GM12878 (cell line): ENCODE measurements at regions not wholly inside any gene's neighbourhood (a gene's known extent, or its start where the extent isn't known, plus 50 kb on each side); places are given as distances from the start of the nearest gene placed in this dataset.

Experiments used
- ATAC-seq: fragments of 200-7000 bp; cut with Tn5 transposase; 3 replicates; pipeline ENCODE4 v1.9.1; 2020; ENCODE audit warnings: mild to moderate bottlenecking, moderate library complexity
- BruUV-seq: library from RNA; stranded (reverse); fragments of 400-500 nt; replicated peaks from 2 replicates; lab custom pipeline; 2021; lab: Mats Ljungman, UMichigan
- CTCF ChIA-PET: fragments of 300-600 bp; sonication (Branson Sonifier 250); formaldehyde crosslinking; extraction: SDS; loops from one replicate; lab custom pipeline; 2021; ENCODE audit warnings: inconsistent platforms; lab: Yijun Ruan, JAX
- POLR2A ChIA-PET: fragments of 350-600 bp; formaldehyde crosslinking; extraction: SDS; loops from one replicate; lab custom pipeline; 2021; ENCODE audit warnings: inconsistent platforms; lab: Charles Lee
- RAD21 ChIA-PET: fragments of 300-600 bp; sonication (Branson Sonifier 250); formaldehyde crosslinking; loops from one replicate; lab custom pipeline; 2023; ENCODE audit warnings: antibody characterized with exemption; ENCODE audit not compliant: unreplicated experiment; lab: Charles Lee
- SMC1A ChIA-PET: fragments of 300-600 bp; sonication (Branson Sonifier 250); formaldehyde crosslinking; loops from one replicate; lab custom pipeline; 2023; ENCODE audit not compliant: unreplicated experiment, uncharacterized antibody; lab: Charles Lee
- DNase-seq: peaks from one replicate; pipeline ENCODE4 v3.0.0-alpha.2; 2011; ENCODE audit warnings: low read depth, low spot score
- FAIRE-seq: peaks from 3 replicates; lab custom pipeline; 2011; peaks lifted over from hg19 to GRCh38; lab: Jason Lieb, UNC
- H2AFZ ChIP-seq: 2 replicates; pipeline ENCODE4 v1.6.0; 2011; ENCODE audit warnings: low read depth, low read length, control low read depth; ENCODE audit not compliant: control insufficient read depth
- H3K27ac ChIP-seq: 2 replicates; pipeline ENCODE4 v1.5.1; 2011; ENCODE audit warnings: control low read depth; ENCODE audit not compliant: control insufficient read depth, insufficient read depth
- H3K27me3 ChIP-seq, 2 experiments: replicated peaks in 1 of 2; 2 replicates each; pipeline versions ENCODE4 v1.6.0 to v1.6.1; 2011; ENCODE audit warnings: low read length in 1 of 2; ENCODE audit not compliant: control insufficient read depth in 2 of 2, insufficient read depth in 2 of 2
- H3K36me3 ChIP-seq, 2 experiments: 2 replicates each; pipeline ENCODE4 v1.5.1; 2011; ENCODE audit warnings: low read length in 1 of 2; ENCODE audit not compliant: control insufficient read depth in 2 of 2, insufficient read depth in 2 of 2
- H3K4me1 ChIP-seq: 2 replicates; pipeline ENCODE4 v1.6.1; 2011; ENCODE audit warnings: mild to moderate bottlenecking, low read length, moderate library complexity, mixed read lengths; ENCODE audit not compliant: control insufficient read depth, insufficient read depth
- H3K4me2 ChIP-seq: 2 replicates; pipeline ENCODE4 v1.6.0; 2011; ENCODE audit warnings: control low read depth; ENCODE audit not compliant: control insufficient read depth, insufficient read depth
- H3K4me3 ChIP-seq: fragments of 200-600 bp; sonication (generic); 2 replicates; pipeline ENCODE4 v1.5.1; 2016
- H3K79me2 ChIP-seq: 2 replicates; pipeline ENCODE4 v1.6.0; 2011; ENCODE audit warnings: low read length; ENCODE audit not compliant: control insufficient read depth, insufficient read depth
- H3K9ac ChIP-seq: 2 replicates; pipeline ENCODE4 v1.8.0; 2011; ENCODE audit warnings: low read length, control low read depth, mixed read lengths; ENCODE audit not compliant: control insufficient read depth, insufficient read depth
- H3K9me3 ChIP-seq: replicated peaks from 3 replicates; pipeline ENCODE4 v1.5.1; 2011; ENCODE audit warnings: mild to moderate bottlenecking, low read length; ENCODE audit not compliant: control insufficient read depth, insufficient read depth
- H4K20me1 ChIP-seq: 2 replicates; pipeline ENCODE4 v1.6.0; 2011; ENCODE audit not compliant: control insufficient read depth, insufficient read depth
- ASH2L ChIP-seq: fragments of 300-600, 200-600 bp; sonication (generic); IDR thresholded peaks from 2 replicates; pipeline ENCODE4 v1.6.1; 2017; ENCODE audit warnings: low read depth, mild to moderate bottlenecking, borderline replicate concordance
- HDAC2 ChIP-seq: fragments of 200-600 bp; sonication (generic); IDR thresholded peaks from 2 replicates; pipeline ENCODE4 v1.6.1; 2017
- NFIC ChIP-seq: IDR thresholded peaks from 2 replicates; pipeline ENCODE4 v1.6.1; 2012; ENCODE audit warnings: low read depth, mild to moderate bottlenecking, inconsistent platforms, low read length, moderate library complexity
- RB1 ChIP-seq: fragments of 450-650 bp; formaldehyde crosslinking; IDR thresholded peaks from 2 replicates; pipeline ENCODE4 v1.6.1; 2017; ENCODE audit warnings: mild to moderate bottlenecking, borderline replicate concordance
- RELA ChIP-seq: fragments of 450-650 bp; IDR thresholded peaks from 2 replicates; pipeline ENCODE4 v1.8.0; 2014; ENCODE audit warnings: borderline replicate concordance; ENCODE audit not compliant: partially characterized antibody
- STAT3 ChIP-seq: IDR thresholded peaks from 2 replicates; pipeline ENCODE4 v1.6.1; 2011; ENCODE audit warnings: low read depth, low read length, improper control_type of control experiment
- SUZ12 ChIP-seq: fragments of 200-600 bp; sonication (generic); IDR thresholded peaks from one replicate; pipeline ENCODE4 v1.6.1; 2018; ENCODE audit warnings: antibody characterized with exemption, mild to moderate bottlenecking; ENCODE audit not compliant: unreplicated experiment
- TARDBP ChIP-seq: IDR thresholded peaks from 2 replicates; pipeline ENCODE4 v1.6.1; 2016; ENCODE audit warnings: borderline replicate concordance
- WRNIP1 ChIP-seq: IDR thresholded peaks from 2 replicates; pipeline ENCODE4 v1.6.1; 2011; ENCODE audit warnings: low read depth, low read length, improper control_type of control experiment, borderline replicate concordance
- ZBED1 ChIP-seq: IDR thresholded peaks from 2 replicates; pipeline ENCODE4 v1.6.1; 2016; ENCODE audit warnings: borderline replicate concordance
- WGBS: methylation state at CpG from one replicate; pipeline ENCODE4 v1.1.6; 2016; ENCODE audit warnings: low lambda C conversion rate; ENCODE audit not compliant: insufficient replicate concordance, insufficient coverage; ENCODE audit errors: missing lambda C conversion rate; 5-methylcytosine and 5-hydroxymethylcytosine counted together
- in situ Hi-C: fragments of 300-500 bp; cut with MboI; formaldehyde crosslinking; loops from 9 replicates; pipeline ENCODE4 v1.14.3; 2018; ENCODE audit warnings: mixed read lengths
- intact Hi-C: fragments of 100-400 bp; cut with micrococcal nuclease; formaldehyde crosslinking; loops from one replicate; pipeline ENCODE4 v1.14.2; 2022; ENCODE audit not compliant: unreplicated experiment
- TF ChIP-seq, protein P1 (sequence below): fragments of 450-650 bp; IDR thresholded peaks from 2 replicates; pipeline ENCODE4 v1.6.1; 2017; ENCODE audit warnings: mild to moderate bottlenecking
- TF ChIP-seq, protein P2 (sequence below): fragments of 450-650 bp; IDR thresholded peaks from 2 replicates; pipeline ENCODE4 v1.6.1; 2017; ENCODE audit warnings: mild to moderate bottlenecking, low read depth, inconsistent platforms; ENCODE audit not compliant: poor library complexity, severe bottlenecking
- TF ChIP-seq, protein P3 (sequence below): fragments of 450-650 bp; IDR thresholded peaks from 2 replicates; pipeline ENCODE4 v1.6.1; 2017; ENCODE audit warnings: borderline replicate concordance

DNA sequence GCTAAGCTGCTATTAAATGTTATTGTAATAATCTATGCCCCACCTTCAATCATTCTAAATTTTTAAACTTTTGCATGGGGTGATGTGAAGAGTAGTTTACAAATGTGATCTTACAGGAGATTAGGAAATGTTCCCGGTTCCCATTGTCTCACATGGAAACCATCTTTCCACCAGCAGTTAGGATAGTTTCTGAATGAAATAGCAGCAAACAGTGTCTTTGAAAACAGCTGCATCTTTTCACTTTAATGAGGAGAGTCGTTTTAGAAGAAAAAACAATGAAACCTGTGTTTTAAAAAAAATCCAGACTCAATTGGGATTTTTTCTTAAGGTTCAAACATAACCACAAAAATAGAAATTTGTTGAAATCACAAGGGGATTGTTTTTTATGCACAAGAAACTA, 134.2 kb downstream of the TLR5 start:
- Histone ChIP-seq H3K4me3 (no peak overlapping the region), H3K4me2 (no peak overlapping the region), H4K20me1 (no peaks in the 10 kb centered on the region), H3K36me3 (no peaks in the 10 kb centered on the region), H3K9me3 (no peaks in the 10 kb centered on the region), H3K27ac (no peak overlapping the region), H3K4me1 (no peaks in the 10 kb centered on the region), H3K9ac (no peak overlapping the region), H3K27me3 (no peaks in the 10 kb centered on the region; a peak in 1 of 4 replicates), H2AFZ (no peak overlapping the region), H3K79me2 (no peaks in the 10 kb centered on the region)
- BruUV-seq, result no TSS peak
- in situ Hi-C loops, result no loop called here
- 0% methylated on average over 2 of the region's 2 CpGs for WGBS
- ChIA-PET SMC1A (no interaction called here), RAD21 (no interaction called here), CTCF (interaction anchor here (0.6 to 1.7 kb wide), 2 partner anchors 10 to 619 kb away, joined by 3 to 4 read pairs; no protein-coding TSS in a partner anchor), POLR2A (no interaction called here)
- no peak for DNase-seq
- no peak for FAIRE-seq
- intact Hi-C loops, result no loop called here
- ATAC-seq, result no peak
- TF ChIP-seq HDAC2, result no peak
- TF ChIP-seq, all 136 proteins: peak for 0

DNA sequence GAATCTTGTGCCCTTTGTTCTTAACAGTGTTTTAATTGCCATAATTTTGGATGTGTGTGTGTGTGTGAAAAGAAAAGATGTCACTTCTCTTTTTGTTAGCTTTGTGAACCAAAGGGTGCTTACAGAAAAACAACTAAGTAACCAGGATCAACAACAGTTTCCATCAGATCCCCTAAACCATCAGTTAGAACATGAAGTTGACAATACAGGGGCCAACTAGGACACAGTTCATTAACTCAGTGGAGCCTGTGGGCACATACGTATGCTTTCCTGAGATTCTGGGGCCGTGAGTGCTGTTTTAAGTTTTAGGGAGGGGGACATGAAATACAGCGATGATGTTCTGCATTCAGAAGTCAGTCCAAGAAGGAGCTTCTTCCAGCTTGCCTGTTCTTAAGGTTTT, 133.6 kb downstream of the TLR5 start:
- ChIA-PET CTCF (interaction anchor here (1.7 kb wide), 1 partner anchor 9 kb away, joined by 4 read pairs; no protein-coding TSS in a partner anchor), POLR2A (no interaction called here), SMC1A (no interaction called here), RAD21 (interaction anchor here (0.6 kb wide), 1 partner anchor 105 kb away, joined by 4 read pairs; no protein-coding TSS in a partner anchor)
- 27% methylated on average over 3 of the region's 3 CpGs for WGBS
- Histone ChIP-seq H3K27me3 (no peaks in the 10 kb centered on the region; a peak in 1 of 4 replicates), H3K27ac (no peak overlapping the region), H2AFZ (no peak overlapping the region), H3K9ac (no peak overlapping the region), H3K4me3 (no peak overlapping the region), H3K4me2 (no peak overlapping the region), H3K4me1 (no peaks in the 10 kb centered on the region), H3K79me2 (no peaks in the 10 kb centered on the region), H3K9me3 (no peaks in the 10 kb centered on the region), H4K20me1 (no peaks in the 10 kb centered on the region), H3K36me3 (no peaks in the 10 kb centered on the region)
- intact Hi-C loops (no loop called here), in situ Hi-C loops (no loop called here)
- BruUV-seq, result no TSS peak
- DNase-seq (no peak), ATAC-seq (no peak), FAIRE-seq (no peak)
- TF ChIP-seq TARDBP, result no peak
- no peak for TF ChIP-seq RB1
- TF ChIP-seq SUZ12, result no peak
- TF ChIP-seq, protein P1, sequence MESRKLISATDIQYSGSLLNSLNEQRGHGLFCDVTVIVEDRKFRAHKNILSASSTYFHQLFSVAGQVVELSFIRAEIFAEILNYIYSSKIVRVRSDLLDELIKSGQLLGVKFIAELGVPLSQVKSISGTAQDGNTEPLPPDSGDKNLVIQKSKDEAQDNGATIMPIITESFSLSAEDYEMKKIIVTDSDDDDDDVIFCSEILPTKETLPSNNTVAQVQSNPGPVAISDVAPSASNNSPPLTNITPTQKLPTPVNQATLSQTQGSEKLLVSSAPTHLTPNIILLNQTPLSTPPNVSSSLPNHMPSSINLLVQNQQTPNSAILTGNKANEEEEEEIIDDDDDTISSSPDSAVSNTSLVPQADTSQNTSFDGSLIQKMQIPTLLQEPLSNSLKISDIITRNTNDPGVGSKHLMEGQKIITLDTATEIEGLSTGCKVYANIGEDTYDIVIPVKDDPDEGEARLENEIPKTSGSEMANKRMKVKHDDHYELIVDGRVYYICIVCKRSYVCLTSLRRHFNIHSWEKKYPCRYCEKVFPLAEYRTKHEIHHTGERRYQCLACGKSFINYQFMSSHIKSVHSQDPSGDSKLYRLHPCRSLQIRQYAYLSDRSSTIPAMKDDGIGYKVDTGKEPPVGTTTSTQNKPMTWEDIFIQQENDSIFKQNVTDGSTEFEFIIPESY, result no peak
- TF ChIP-seq HDAC2, result no peak
- no peak for TF ChIP-seq ZBED1
- TF ChIP-seq NFIC, result no peak
- no peak for TF ChIP-seq ASH2L
- no peak for TF ChIP-seq WRNIP1
- TF ChIP-seq, protein P2, sequence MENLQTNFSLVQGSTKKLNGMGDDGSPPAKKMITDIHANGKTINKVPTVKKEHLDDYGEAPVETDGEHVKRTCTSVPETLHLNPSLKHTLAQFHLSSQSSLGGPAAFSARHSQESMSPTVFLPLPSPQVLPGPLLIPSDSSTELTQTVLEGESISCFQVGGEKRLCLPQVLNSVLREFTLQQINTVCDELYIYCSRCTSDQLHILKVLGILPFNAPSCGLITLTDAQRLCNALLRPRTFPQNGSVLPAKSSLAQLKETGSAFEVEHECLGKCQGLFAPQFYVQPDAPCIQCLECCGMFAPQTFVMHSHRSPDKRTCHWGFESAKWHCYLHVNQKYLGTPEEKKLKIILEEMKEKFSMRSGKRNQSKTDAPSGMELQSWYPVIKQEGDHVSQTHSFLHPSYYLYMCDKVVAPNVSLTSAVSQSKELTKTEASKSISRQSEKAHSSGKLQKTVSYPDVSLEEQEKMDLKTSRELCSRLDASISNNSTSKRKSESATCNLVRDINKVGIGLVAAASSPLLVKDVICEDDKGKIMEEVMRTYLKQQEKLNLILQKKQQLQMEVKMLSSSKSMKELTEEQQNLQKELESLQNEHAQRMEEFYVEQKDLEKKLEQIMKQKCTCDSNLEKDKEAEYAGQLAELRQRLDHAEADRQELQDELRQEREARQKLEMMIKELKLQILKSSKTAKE, result no peak
- TF ChIP-seq, protein P3, sequence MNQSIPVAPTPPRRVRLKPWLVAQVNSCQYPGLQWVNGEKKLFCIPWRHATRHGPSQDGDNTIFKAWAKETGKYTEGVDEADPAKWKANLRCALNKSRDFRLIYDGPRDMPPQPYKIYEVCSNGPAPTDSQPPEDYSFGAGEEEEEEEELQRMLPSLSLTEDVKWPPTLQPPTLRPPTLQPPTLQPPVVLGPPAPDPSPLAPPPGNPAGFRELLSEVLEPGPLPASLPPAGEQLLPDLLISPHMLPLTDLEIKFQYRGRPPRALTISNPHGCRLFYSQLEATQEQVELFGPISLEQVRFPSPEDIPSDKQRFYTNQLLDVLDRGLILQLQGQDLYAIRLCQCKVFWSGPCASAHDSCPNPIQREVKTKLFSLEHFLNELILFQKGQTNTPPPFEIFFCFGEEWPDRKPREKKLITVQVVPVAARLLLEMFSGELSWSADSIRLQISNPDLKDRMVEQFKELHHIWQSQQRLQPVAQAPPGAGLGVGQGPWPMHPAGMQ, result no peak
- TF ChIP-seq RELA, result no peak
- TF ChIP-seq STAT3, result no peak
